T-helper 2 cell treated with Interferon-gamma antibody and Interleukin-4, amounts not matched to agents 5 μg/mL and 100 μg/mL, for 36 hours (primary cell): ENCODE measurements at regions not wholly inside any gene's neighbourhood (a gene's known extent, or its start where the extent isn't known, plus 50 kb on each side); places are given as distances from the start of the nearest gene placed in this dataset.
"Not testable (repeated sequence)": the region's sequence is repeated elsewhere in the genome, so short reads cannot be mapped to it uniquely, and the experiment has no call there.

Source experiments
- DNase-seq: peaks from one replicate; pipeline ENCODE4 v3.0.0; 2021; ENCODE audit warnings: low spot score
- H3K27ac Mint-ChIP-seq: one replicate; pipeline ENCODE4 v1.8.0; 2021; ENCODE audit warnings: mild to moderate bottlenecking, mixed read lengths
- H3K27me3 Mint-ChIP-seq: one replicate; pipeline ENCODE4 v1.8.0; 2021; ENCODE audit warnings: low read depth, mixed read lengths
- H3K36me3 Mint-ChIP-seq: one replicate; pipeline ENCODE4 v1.8.0; 2021; ENCODE audit warnings: low read depth, mixed read lengths
- H3K4me1 Mint-ChIP-seq: one replicate; pipeline ENCODE4 v1.8.0; 2021; ENCODE audit warnings: low read depth, mixed read lengths
- H3K4me3 Mint-ChIP-seq: one replicate; pipeline ENCODE4 v1.8.0; 2022; ENCODE audit warnings: mild to moderate bottlenecking, moderate library complexity, mixed read lengths
- H3K9me3 Mint-ChIP-seq: one replicate; pipeline ENCODE4 v1.8.0; 2021; ENCODE audit warnings: mixed read lengths

GRCh38 chr10:30216821-30217220 is 132.3 kb downstream of the MTPAP start:
- no peak for DNase-seq
- H3K4me1 Mint-ChIP-seq: peaks cover 14% of the 10 kb centered on the region
- peaks cover 24% of the 10 kb centered on the region for H3K27me3 Mint-ChIP-seq
- H3K27ac Mint-ChIP-seq: no peak overlapping the region
- no peaks in the 10 kb centered on the region for H3K36me3 Mint-ChIP-seq
- no peak overlapping the region for H3K4me3 Mint-ChIP-seq
- no peaks in the 10 kb centered on the region for H3K9me3 Mint-ChIP-seq

GRCh38 chr10:30215623-30216022 is 133.5 kb downstream of the MTPAP start:
- H3K27me3 Mint-ChIP-seq: peaks cover 30% of the 10 kb centered on the region
- DNase-seq: no peak
- no peaks in the 10 kb centered on the region for H3K36me3 Mint-ChIP-seq
- peaks cover 11% of the 10 kb centered on the region for H3K4me1 Mint-ChIP-seq
- no peaks in the 10 kb centered on the region for H3K9me3 Mint-ChIP-seq
- no peak overlapping the region for H3K27ac Mint-ChIP-seq
- H3K4me3 Mint-ChIP-seq: no peak overlapping the region

- no peaks in the 10 kb centered on the region for H3K9me3 Mint-ChIP-seq
- no peaks in the 10 kb centered on the region for H3K36me3 Mint-ChIP-seq
- peaks cover 8% of the 10 kb centered on the region for H3K4me1 Mint-ChIP-seq
- peaks cover 34% of the 10 kb centered on the region for H3K27me3 Mint-ChIP-seq
- no peak for DNase-seq
- no peak overlapping the region for H3K4me3 Mint-ChIP-seq
- H3K27ac Mint-ChIP-seq: no peak overlapping the region
Observed at GRCh38 chr10:30215141-30215540, 133.9 kb downstream of the MTPAP start.

GRCh38 chr10:30210296-30210695 is 138.8 kb downstream of the MTPAP start:
- H3K9me3 Mint-ChIP-seq: no peaks in the 10 kb centered on the region
- DNase-seq: no peak
- no peak overlapping the region for H3K4me3 Mint-ChIP-seq
- no peaks in the 10 kb centered on the region for H3K36me3 Mint-ChIP-seq
- H3K27me3 Mint-ChIP-seq: peaks cover 33% of the 10 kb centered on the region
- H3K27ac Mint-ChIP-seq: no peak overlapping the region
- peaks cover 5% of the 10 kb centered on the region for H3K4me1 Mint-ChIP-seq

- no peak overlapping the region for H3K27ac Mint-ChIP-seq
- DNase-seq: no peak
- H3K4me1 Mint-ChIP-seq: peaks cover 5% of the 10 kb centered on the region
- peaks cover 8% of the 10 kb centered on the region for H3K9me3 Mint-ChIP-seq
- H3K27me3 Mint-ChIP-seq: peaks cover 25% of the 10 kb centered on the region
- no peak overlapping the region for H3K4me3 Mint-ChIP-seq
- no peaks in the 10 kb centered on the region for H3K36me3 Mint-ChIP-seq
Observed at GRCh38 chr10:30208330-30208729, 140.7 kb downstream of the MTPAP start.

- no peak for DNase-seq
- Mint-ChIP-seq H3K4me3 (no peak overlapping the region), H3K27ac (no peak overlapping the region), H3K9me3 (peaks cover 8% of the 10 kb centered on the region), H3K36me3 (no peaks in the 10 kb centered on the region), H3K4me1 (peaks cover 5% of the 10 kb centered on the region), H3K27me3 (peaks cover 23% of the 10 kb centered on the region)
Observed at GRCh38 chr10:30207485-30208052, 141.5 kb downstream of the MTPAP start.

- peaks cover 50% of the 10 kb centered on the region for H3K27me3 Mint-ChIP-seq
- peaks cover 14% of the 10 kb centered on the region for H3K9me3 Mint-ChIP-seq
- H3K27ac Mint-ChIP-seq: no peak overlapping the region
- H3K4me1 Mint-ChIP-seq: no peaks in the 10 kb centered on the region
- no peak overlapping the region for H3K4me3 Mint-ChIP-seq
- no peaks in the 10 kb centered on the region for H3K36me3 Mint-ChIP-seq
- DNase-seq: no peak
Observed at GRCh38 chr10:30200017-30200415, 140.6 kb upstream of the JCAD start.

GRCh38 chr10:30199376-30200016 is 140.1 kb upstream of the JCAD start:
- Mint-ChIP-seq H3K36me3 (no peaks in the 10 kb centered on the region), H3K9me3 (peaks cover 16% of the 10 kb centered on the region), H3K27me3 (peaks cover 53% of the 10 kb centered on the region), H3K27ac (no peak overlapping the region), H3K4me1 (no peaks in the 10 kb centered on the region), H3K4me3 (no peak overlapping the region)
- no peak for DNase-seq

GRCh38 chr10:30197186-30197585 is 137.8 kb upstream of the JCAD start:
- Mint-ChIP-seq H3K4me3 (no peak overlapping the region), H3K36me3 (no peaks in the 10 kb centered on the region), H3K4me1 (peaks cover 8% of the 10 kb centered on the region), H3K27me3 (peaks cover 55% of the 10 kb centered on the region), H3K27ac (no peak overlapping the region), H3K9me3 (peaks cover 20% of the 10 kb centered on the region)
- no peak for DNase-seq

GRCh38 chr10:30196559-30196958 is 137.2 kb upstream of the JCAD start:
- H3K4me3 Mint-ChIP-seq, H3K36me3 Mint-ChIP-seq, H3K27ac Mint-ChIP-seq: not testable (repeated sequence)

GRCh38 chr10:30192846-30193608 is 133.6 kb upstream of the JCAD start:
- Mint-ChIP-seq H3K36me3 (no peaks in the 10 kb centered on the region), H3K27ac (no peak overlapping the region), H3K27me3 (peaks cover 27% of the 10 kb centered on the region), H3K4me3 (no peak overlapping the region), H3K9me3 (peaks cover 13% of the 10 kb centered on the region), H3K4me1 (peaks cover 8% of the 10 kb centered on the region)
- no peak for DNase-seq

More at GRCh38 chr10:30196559-30196958, 137.2 kb upstream of the JCAD start:
- DNase-seq, H3K4me1 Mint-ChIP-seq: not testable (repeated sequence)
- Mint-ChIP-seq H3K27me3 (peaks cover 52% of the 10 kb centered on the region), H3K9me3 (peaks cover 17% of the 10 kb centered on the region)

- no peak overlapping the region for H3K4me3 Mint-ChIP-seq
- H3K27me3 Mint-ChIP-seq: peaks cover 14% of the 10 kb centered on the region
Observed at GRCh38 chr10:30190577-30191552, 131.5 kb upstream of the JCAD start.

GRCh38 chr10:30189238-30189580 is 129.8 kb upstream of the JCAD start:
- Mint-ChIP-seq H3K36me3 (no peaks in the 10 kb centered on the region), H3K4me3 (no peak overlapping the region), H3K9me3 (peaks cover 8% of the 10 kb centered on the region), H3K27ac (no peak overlapping the region), H3K4me1 (peaks cover 10% of the 10 kb centered on the region), H3K27me3 (peaks cover 13% of the 10 kb centered on the region)
- DNase-seq: no peak

More at GRCh38 chr10:30190577-30191552, 131.5 kb upstream of the JCAD start:
- no peak overlapping the region for H3K27ac Mint-ChIP-seq
- H3K4me1 Mint-ChIP-seq: peaks cover 10% of the 10 kb centered on the region
- no peak for DNase-seq
- peaks cover 13% of the 10 kb centered on the region for H3K9me3 Mint-ChIP-seq
- H3K36me3 Mint-ChIP-seq: no peaks in the 10 kb centered on the region
